ENCODE measurements at regions not wholly inside any gene's neighbourhood (a gene's known extent, or its start where the extent isn't known, plus 50 kb on each side); places are given as distances from the start of the nearest gene placed in this dataset.

- Mint-ChIP-seq H3K36me3 (ENCODE audit: low read depth, unreplicated experiment) (no peaks in the 10 kb centered on the region), H3K9me3 (ENCODE audit: unreplicated experiment) (no peaks in the 10 kb centered on the region), H3K27me3 (ENCODE audit: unreplicated experiment) (peaks cover under 1% of the 10 kb centered on the region), H3K27ac (ENCODE audit: unreplicated experiment) (no peak overlapping the region), H3K4me3 (ENCODE audit: unreplicated experiment) (no peak overlapping the region), H3K4me1 (ENCODE audit: unreplicated experiment) (peaks cover 3% of the 10 kb centered on the region)
- no peak for TF ChIP-seq CTCF (IDR thresholded peaks at IDR 0.05; ENCODE audit: unreplicated experiment)
- DNase-seq (ENCODE audit: low spot score) = no peak
Measured at GRCh38 chr4:178137732-178138471, 695.7 kb upstream of the AGA start.

- Mint-ChIP-seq H3K27ac (ENCODE audit: unreplicated experiment) (no peak overlapping the region), H3K36me3 (ENCODE audit: low read depth, unreplicated experiment) (no peaks in the 10 kb centered on the region), H3K9me3 (ENCODE audit: unreplicated experiment) (no peaks in the 10 kb centered on the region), H3K27me3 (ENCODE audit: unreplicated experiment) (peaks cover 2% of the 10 kb centered on the region), H3K4me1 (ENCODE audit: unreplicated experiment) (peaks cover 1% of the 10 kb centered on the region), H3K4me3 (ENCODE audit: unreplicated experiment) (no peak overlapping the region)
- no peak for DNase-seq (ENCODE audit: low spot score)
- no peak for TF ChIP-seq CTCF (IDR thresholded peaks at IDR 0.05; ENCODE audit: unreplicated experiment)
Measured at GRCh38 chr4:178138491-178138890, 696.3 kb upstream of the AGA start.

- Mint-ChIP-seq H3K4me3 (ENCODE audit: unreplicated experiment) (no peak overlapping the region), H3K27ac (ENCODE audit: unreplicated experiment) (no peak overlapping the region), H3K36me3 (ENCODE audit: low read depth, unreplicated experiment) (no peaks in the 10 kb centered on the region), H3K4me1 (ENCODE audit: unreplicated experiment) (no peaks in the 10 kb centered on the region), H3K27me3 (ENCODE audit: unreplicated experiment) (peaks cover 2% of the 10 kb centered on the region), H3K9me3 (ENCODE audit: unreplicated experiment) (no peaks in the 10 kb centered on the region)
- no peak for DNase-seq (ENCODE audit: low spot score)
- no peak for TF ChIP-seq CTCF (IDR thresholded peaks at IDR 0.05; ENCODE audit: unreplicated experiment)
Measured at GRCh38 chr4:178140326-178140915, 698.2 kb upstream of the AGA start.

GRCh38 chr4:178142724-178143123, 700.5 kb upstream of the AGA start:
- Mint-ChIP-seq H3K36me3 (ENCODE audit: low read depth, unreplicated experiment) (no peaks in the 10 kb centered on the region), H3K27me3 (ENCODE audit: unreplicated experiment) (peaks cover 2% of the 10 kb centered on the region), H3K27ac (ENCODE audit: unreplicated experiment) (no peak overlapping the region), H3K4me3 (ENCODE audit: unreplicated experiment) (no peak overlapping the region), H3K4me1 (ENCODE audit: unreplicated experiment) (no peaks in the 10 kb centered on the region), H3K9me3 (ENCODE audit: unreplicated experiment) (no peaks in the 10 kb centered on the region)
- DNase-seq (ENCODE audit: low spot score) = no peak
- no peak for TF ChIP-seq CTCF (IDR thresholded peaks at IDR 0.05; ENCODE audit: unreplicated experiment)

GRCh38 chr4:178148106-178148505, 705.9 kb upstream of the AGA start:
- Mint-ChIP-seq H3K36me3 (ENCODE audit: low read depth, unreplicated experiment) (no peaks in the 10 kb centered on the region), H3K9me3 (ENCODE audit: unreplicated experiment) (no peaks in the 10 kb centered on the region)
- no peak for TF ChIP-seq CTCF (IDR thresholded peaks at IDR 0.05; ENCODE audit: unreplicated experiment)

More at GRCh38 chr4:178148106-178148505, 705.9 kb upstream of the AGA start:
- no peak overlapping the region for H3K27ac Mint-ChIP-seq (ENCODE audit: unreplicated experiment)
- H3K4me1 Mint-ChIP-seq (ENCODE audit: unreplicated experiment) = no peaks in the 10 kb centered on the region
- DNase-seq (ENCODE audit: low spot score) = no peak
- H3K4me3 Mint-ChIP-seq (ENCODE audit: unreplicated experiment) = no peak overlapping the region
- H3K27me3 Mint-ChIP-seq (ENCODE audit: unreplicated experiment) = no peaks in the 10 kb centered on the region

All from endothelial cell (in vitro differentiated cells).